ENCODE measurements at regions not wholly inside any gene's neighbourhood (a gene's known extent, or its start where the extent isn't known, plus 50 kb on each side); places are given as distances from the start of the nearest gene placed in this dataset.
"Not testable (repeated sequence)": the region's sequence is repeated elsewhere in the genome, so short reads cannot be mapped to it uniquely, and the experiment has no call there.

GRCh38 chr7:109335951-109336350 lies 766.3 kb downstream of the DNAJB9 start:
- no peak for DNase-seq

- DNase-seq, result no peak
These were observed 766.9 kb downstream of the DNAJB9 start for GRCh38 chr7:109336531-109336930.

DNA sequence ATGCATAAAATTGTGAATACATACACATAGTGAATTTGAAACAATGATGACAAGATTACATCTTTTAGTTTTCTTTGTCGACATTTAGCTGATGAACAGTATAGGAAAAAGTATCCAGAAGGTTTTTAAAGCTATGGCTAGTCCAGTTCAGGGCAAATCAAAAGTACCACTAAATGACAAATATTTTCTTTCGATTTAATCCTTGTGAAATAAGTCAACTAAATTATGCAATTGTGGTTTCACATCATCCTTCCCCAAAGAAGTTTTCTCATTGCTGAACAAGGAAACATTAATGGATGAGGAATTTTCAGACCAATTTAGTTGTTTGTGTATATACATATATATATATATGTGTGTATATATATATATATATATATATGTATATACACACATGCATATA lies 774.0 kb downstream of the DNAJB9 start:
- no peak for DNase-seq

GRCh38 chr7:109351493-109351892 lies 781.8 kb downstream of the DNAJB9 start:
- DNase-seq, result no peak

GRCh38 chr7:109354000-109354399 lies 784.3 kb downstream of the DNAJB9 start:
- DNase-seq, result no peak

- no peak for DNase-seq
These were observed 784.9 kb downstream of the DNAJB9 start for GRCh38 chr7:109354552-109354951.

DNA sequence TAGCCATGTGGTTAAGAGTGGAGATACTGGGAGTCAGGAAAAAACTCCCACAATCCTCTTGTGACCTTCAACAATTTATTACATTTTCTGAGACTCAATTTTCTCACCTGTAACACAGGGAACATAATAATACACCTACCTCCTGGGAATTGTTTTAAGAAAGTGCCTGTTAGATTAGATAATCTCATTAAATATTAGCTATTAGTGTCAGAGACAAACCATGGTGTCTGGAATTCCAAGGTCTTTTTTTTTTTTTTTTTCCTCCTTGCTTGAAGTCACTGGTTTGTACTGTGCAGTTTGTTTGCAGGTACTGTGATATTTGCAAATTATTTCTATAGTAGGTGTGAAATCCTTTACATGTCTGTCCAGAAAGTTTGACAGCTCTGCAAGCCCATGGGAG lies 806.1 kb downstream of the DNAJB9 start:
- no peak for DNase-seq

- no peak for DNase-seq
These were observed 806.9 kb downstream of the DNAJB9 start for GRCh38 chr7:109376576-109376975.

DNA sequence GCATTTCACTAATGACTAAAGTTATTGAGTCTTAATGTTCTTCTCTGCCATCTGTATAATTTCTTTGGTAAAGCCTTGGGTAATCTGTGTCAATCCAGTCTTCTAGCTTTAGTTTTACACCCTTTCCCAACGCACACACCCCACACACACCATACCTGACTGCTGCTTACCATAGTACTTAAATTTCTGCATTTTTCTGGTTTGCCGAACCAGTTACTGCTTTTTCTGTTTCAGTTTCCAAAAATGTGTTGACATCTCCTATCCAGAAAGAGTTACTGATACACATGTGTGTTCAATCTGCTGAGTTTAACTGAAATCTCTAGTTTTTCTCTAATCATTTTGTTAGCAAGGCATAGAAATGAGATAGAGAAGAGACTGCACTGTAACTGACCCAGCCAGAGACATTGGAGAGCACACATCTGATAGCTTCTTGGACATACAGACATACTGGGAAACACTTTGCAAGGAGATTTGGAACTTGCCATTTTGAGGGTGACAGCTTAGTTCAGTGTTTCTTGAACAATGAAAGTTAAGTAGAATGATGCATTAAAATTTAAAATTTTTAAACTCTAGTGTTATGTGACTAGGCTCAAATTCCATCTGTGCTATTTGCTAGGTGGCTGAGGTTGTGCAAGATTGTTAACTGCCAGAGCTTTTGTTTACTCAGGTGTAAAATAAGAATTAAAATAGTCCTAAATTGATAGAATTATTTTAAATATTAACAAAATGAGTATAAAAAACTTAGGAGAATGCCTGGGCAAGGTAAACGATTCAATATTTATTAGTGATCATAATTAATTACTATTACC lies 807.6 kb downstream of the DNAJB9 start:
- DNase-seq, result no peak

- no peak for DNase-seq
These were observed 817.3 kb downstream of the DNAJB9 start for GRCh38 chr7:109386959-109387358.

GRCh38 chr7:109387530-109387929 lies 817.9 kb downstream of the DNAJB9 start:
- DNase-seq, result no peak

- no peak for DNase-seq
These were observed 821.6 kb downstream of the DNAJB9 start for GRCh38 chr7:109391240-109391639.

DNA sequence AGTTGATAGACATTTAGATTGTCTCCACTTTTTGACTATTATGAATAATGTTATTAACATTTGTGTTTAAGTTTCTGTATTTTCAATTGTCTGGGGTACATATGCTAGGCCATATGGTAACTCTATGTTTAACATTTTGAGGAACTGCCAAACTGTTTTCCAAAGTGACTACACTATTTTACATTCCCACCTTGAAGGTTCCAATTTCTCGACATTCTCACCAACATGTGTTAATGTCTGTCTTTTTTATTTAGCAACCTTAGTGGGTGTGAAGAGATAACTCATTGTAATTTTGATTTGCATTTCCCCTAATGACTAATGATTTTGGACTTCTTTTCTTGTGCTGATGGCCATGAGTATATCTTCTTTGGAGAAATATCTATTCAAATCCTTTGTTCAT lies 832.4 kb downstream of the DNAJB9 start:
- DNase-seq, result no peak

DNA sequence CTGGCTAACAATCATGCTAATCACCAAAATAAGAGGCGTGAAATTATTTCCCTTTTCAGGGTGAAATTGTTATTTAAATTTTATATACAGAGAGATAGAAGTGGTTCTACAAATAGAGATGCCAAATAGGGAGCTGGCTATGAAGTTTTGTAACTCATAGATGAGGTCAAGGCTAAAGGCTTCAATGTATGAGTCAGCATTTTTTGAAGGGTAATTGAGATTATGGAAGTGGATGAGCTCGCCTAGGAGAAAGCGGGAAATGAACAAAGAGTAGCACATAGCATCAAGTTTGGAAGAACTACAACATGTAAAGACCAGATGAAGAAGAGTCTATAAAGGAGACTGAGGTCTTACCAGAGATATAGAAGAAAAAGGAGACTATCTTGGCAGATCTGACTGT lies 838.1 kb downstream of the DNAJB9 start:
- DNase-seq, result no peak

DNA sequence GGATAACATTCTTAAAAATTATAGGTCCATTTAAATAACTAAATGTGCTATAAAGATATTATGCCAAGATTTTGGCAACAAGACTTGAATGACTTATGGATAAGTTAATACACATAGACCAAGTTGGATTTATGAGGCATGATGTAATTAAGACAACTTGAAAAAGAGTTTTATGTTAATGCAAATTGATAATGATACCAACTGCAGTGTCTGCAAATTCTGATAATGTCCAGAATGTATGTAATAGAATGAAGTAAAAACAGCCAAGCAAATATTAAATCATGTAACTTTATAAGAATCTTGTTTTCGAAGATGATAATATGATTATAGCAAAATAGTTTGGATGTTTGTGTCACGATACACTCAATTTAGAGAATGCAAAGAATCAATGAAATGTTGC lies 868.3 kb downstream of the DNAJB9 start:
- no peak for DNase-seq

- DNase-seq, result no peak
These were observed 880.1 kb downstream of the DNAJB9 start for GRCh38 chr7:109449760-109450159.

- no peak for DNase-seq
These were observed 886.4 kb downstream of the DNAJB9 start for GRCh38 chr7:109456116-109456515.

GRCh38 chr7:109460296-109460695 lies 890.6 kb downstream of the DNAJB9 start:
- DNase-seq, result no peak

GRCh38 chr7:109462171-109462570 lies 892.5 kb downstream of the DNAJB9 start:
- no peak for DNase-seq

DNA sequence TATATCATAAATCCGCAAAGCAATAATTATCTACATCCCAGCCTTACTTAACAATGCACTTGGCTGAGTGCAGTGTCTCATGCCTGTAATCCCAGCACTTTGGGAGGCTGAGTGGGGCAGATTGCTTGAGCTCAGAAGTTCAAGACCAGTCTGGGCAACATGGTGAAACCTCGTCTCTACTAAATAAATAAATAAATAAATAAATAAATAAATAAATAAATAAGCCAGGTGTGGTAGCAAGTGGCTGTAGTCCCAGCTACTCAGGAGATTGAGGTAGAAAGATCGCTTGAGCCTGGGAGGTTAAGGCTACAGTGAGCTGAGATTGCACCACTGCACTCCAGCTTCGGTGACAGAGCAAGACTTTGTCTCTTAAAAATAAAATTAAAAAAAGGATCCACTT lies 898.1 kb downstream of the DNAJB9 start:
- not testable (repeated sequence) for DNase-seq

DNA sequence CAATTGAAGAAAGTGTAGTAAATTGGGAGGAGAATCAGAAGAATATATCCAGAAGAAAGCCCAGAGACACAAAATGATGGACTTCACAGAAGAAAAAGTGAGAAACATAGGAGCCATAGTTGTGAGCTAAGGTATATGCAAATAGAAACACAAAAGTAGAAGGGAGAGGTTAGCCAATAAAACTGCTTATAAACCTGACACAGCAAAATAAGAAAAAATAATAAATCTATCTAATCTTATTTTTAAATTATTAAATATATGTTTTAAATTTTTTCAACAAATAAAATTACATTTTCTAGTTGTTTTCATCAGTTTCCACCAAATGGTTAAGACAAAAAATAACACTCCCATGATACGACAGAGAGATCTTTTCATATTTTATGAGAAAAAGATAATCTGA lies 903.5 kb downstream of the DNAJB9 start:
- no peak for DNase-seq

DNA sequence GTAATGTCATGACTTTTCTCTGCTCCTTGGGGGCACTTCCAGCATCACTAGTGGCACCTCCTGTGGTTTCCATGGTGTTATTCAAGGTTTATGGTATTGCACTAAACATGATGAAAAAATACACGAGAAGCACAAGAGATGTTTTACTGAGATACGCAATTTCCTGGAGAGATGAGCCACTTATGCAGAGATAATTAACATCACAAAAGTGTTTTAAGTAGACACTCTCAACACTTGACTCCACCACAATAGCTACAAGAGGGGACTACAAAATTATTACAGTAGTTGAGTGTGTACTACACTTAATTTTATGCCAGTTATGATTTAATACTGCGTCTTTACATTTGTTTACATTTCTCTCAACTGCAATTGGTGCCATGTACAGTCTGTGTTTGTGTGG lies 906.7 kb downstream of the DNAJB9 start:
- no peak for DNase-seq

DNA sequence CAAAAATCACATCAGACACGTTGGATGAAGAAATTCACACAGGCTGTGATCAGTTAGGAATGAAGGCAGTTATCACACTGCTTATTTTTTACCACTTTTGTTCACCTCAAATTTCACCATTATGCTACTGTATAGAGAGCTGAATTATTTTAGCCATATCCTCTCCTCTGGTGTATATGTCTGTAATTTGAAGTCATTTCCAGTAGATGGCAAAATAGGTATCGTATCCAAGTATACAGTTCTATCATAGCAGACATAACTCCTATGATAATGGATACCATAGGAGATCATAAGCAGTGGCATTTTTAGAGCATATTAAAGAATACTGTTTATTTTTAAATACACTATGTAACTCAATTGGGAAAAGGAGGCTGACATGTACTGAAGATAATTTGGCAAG lies 909.7 kb downstream of the DNAJB9 start:
- DNase-seq, result no peak

DNA sequence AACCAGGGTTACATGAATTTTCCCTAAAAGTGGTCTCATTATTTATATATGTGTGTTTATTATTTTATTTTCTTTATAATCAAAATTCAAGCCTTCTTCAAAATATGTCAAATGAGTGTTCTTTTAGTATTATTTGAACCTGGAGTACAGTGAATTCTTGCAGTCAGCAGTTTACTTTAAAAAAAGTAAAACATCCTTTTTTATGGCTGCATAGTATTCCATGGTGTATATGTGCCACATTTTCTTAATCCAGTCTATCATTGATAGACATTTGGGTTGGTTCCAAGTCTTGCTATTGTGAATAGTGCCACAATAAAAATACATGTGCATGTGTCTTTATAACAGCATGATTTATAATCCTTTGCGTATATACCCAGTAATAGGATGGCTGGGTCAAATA lies 920.9 kb downstream of the DNAJB9 start:
- not testable (repeated sequence) for DNase-seq

- DNase-seq, result no peak
These were observed 927.4 kb downstream of the DNAJB9 start for GRCh38 chr7:109497053-109497452.
